Uterus (tissue), 2 donors: ENCODE measurements at regions not wholly inside any gene's neighbourhood (a gene's known extent, or its start where the extent isn't known, plus 50 kb on each side); places are given as distances from the start of the nearest gene placed in this dataset.

Source experiments
- CTCF ChIP-seq, 4 experiments: fragments of 200-600 bp in 2 of 4; fragments of 450-650 bp in 2 of 4; sonication (generic) in 2 of 4; IDR thresholded peaks; one replicate each; pipeline ENCODE4 v1.5.1; 2016 to 2019; ENCODE audit warnings: antibody characterized with exemption in 4 of 4, mild to moderate bottlenecking in 2 of 4, moderate library complexity in 1 of 4
- POLR2A ChIP-seq, 2 donors: fragments of 450-650 bp; IDR thresholded peaks; one replicate each; pipeline ENCODE4 v1.6.1; 2016; ENCODE audit warnings: antibody characterized with exemption in 2 of 2, mild to moderate bottlenecking in 1 of 2, moderate library complexity in 1 of 2

DNA sequence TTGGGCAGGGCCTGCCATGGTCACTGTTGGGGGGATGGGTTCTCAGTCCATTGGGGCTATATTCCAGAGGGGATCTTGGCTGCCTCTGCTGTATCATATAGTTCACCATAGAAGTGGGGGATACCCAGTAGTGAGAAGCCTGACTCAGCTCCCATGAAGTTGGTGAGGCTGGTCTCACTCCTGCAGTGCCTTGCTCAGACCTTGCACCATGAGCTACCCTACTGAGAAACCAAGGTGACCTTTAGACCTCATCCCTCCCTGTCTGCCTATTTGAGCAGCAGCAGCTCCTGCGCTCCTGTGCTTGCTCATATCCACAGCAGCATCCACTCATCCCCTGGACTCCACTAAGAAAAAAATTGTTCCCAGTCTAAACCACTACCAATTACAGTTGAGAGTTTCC lies 56.0 kb upstream of the HEY2 start:
- TF ChIP-seq CTCF (IDR thresholded peaks at IDR 0.05), result no peak
- no peak for TF ChIP-seq POLR2A (IDR thresholded peaks at IDR 0.05)
